Fibroblast of mammary gland (primary cell): ENCODE measurements at regions not wholly inside any gene's neighbourhood (a gene's known extent, or its start where the extent isn't known, plus 50 kb on each side); places are given as distances from the start of the nearest gene placed in this dataset.
A peak's percentile ranks its signal among the peaks of the same experiment; 100 is the strongest.

ENCODE experiments used
- DNase-seq: peaks from one replicate; pipeline ENCODE4 v3.0.0-alpha.2; 2010; ENCODE audit warnings: low read depth
- H3K4me3 ChIP-seq: 2 replicates; pipeline ENCODE4 v1.5.1; 2011; ENCODE audit warnings: low read depth, mild to moderate bottlenecking, low read length, moderate library complexity; ENCODE audit not compliant: control insufficient read depth
- CTCF ChIP-seq: conservative IDR thresholded peaks from 2 replicates; pipeline ENCODE4 v1.5.1; 2011; ENCODE audit warnings: low read depth, low read length, inconsistent platforms; ENCODE audit not compliant: control insufficient read depth, insufficient read depth

DNA sequence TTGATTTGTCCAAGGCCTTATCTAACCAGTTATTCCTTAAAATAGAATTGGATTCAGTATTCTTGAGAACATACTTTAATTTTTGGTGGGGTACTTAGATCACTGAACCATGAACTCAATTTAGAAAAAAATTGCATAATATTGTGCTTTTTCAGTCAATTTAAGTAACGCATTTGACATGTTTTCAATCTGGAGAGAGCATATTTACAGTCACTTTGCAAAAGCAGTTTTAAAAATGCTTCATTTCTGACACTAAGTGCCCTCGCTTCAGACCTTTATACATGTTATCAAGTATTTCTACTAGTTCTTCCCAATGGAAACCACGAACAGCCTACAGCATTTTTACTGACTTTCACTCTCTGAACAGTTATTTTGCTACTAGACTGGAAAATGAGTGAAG, 257.1 kb upstream of the NDST4 start:
- DNase-seq: no peak
- TF ChIP-seq CTCF: no peak
- no peak overlapping the region for H3K4me3 ChIP-seq

DNA sequence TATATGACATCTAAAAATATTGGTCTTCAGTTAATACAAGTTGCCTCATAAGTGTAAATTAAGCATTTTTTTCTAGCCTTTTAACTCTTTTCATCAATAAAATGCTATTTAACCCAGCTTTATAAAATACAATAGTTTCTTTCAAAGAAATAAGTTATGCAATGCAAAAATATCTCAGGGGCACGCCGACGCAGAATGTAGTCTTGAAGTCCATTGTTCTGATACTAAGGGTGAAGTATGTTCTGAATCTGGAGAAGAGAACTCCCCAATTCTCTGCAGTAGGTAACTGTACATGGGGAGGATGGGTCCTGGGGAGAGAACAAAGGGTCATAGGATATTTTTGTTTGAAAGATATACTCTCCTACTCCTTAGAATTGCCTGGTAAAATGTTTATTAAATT, 256.6 kb upstream of the NDST4 start:
- H3K4me3 ChIP-seq: no peak overlapping the region
- TF ChIP-seq CTCF: no peak
- no peak for DNase-seq

DNA sequence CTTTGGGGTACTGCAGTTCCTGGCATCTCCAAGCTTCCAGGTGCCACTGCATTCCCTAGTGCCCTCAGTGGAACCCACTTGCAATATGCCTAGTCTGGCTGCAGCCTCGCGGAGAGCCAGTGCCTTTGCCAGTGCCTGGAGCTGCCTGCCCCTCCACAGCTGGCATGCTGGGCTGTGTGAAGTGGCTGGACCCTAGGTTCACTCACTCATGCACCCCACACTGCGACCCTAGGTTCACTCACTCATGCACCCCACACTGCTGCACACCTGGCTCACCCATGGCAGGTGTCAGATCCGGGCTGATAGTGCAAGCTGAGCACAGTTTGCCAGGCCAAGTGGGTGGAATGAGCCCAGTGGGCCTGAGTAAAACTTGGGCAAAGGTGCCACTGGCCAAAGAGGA, 253.0 kb upstream of the NDST4 start:
- no peak for DNase-seq
- TF ChIP-seq CTCF: no peak
- no peak overlapping the region for H3K4me3 ChIP-seq

- no peak for DNase-seq
- H3K4me3 ChIP-seq: no peak overlapping the region
- TF ChIP-seq CTCF: no peak
These were observed 251.8 kb upstream of the NDST4 start for GRCh38 chr4:115365185-115365584.

DNA sequence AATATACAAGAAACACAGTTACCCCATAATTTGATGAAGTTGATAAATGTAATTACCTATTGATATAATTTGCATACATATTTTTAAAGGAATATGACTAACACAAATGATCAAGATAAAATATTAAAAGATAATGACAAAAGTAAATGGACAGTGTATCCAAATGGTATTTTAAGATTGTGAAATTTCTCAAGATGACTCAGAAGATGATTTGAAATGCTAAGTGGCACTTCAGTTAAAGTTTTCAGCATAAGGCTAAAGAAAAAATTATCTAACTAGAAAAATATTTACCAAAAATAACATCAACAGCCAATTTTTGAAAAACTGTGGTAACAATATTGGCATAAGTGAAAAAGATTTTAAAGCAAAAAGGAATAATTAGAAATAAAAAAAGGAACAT, 248.4 kb upstream of the NDST4 start:
- DNase-seq: peak; percentile 22
- no peak for TF ChIP-seq CTCF
- H3K4me3 ChIP-seq: no peak overlapping the region

- peak; percentile 45 for DNase-seq
- TF ChIP-seq CTCF: no peak
- H3K4me3 ChIP-seq: no peak overlapping the region
These were observed 247.0 kb upstream of the NDST4 start for GRCh38 chr4:115360431-115360830.

DNA sequence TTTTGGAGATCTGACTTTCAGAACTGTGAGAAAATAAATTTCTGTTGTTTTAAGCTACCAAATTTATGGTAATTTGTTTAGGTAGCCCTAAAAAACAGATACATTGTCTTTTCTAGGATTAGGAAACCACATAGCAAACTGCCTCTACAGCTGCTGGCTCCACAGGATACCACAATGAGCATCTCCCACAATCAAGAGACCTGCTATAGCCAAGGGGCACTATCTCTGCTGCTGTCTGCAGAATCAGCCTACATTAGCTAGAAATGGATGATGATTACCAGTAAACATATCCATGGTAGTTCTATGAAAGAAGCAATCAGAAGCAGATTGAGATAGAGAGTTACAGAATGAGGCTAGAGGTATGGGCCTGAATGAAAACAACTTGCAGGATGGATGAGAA, 244.4 kb upstream of the NDST4 start:
- DNase-seq: no peak
- H3K4me3 ChIP-seq: no peak overlapping the region
- no peak for TF ChIP-seq CTCF
